Spleen (tissue), 7 donors: ENCODE measurements at regions not wholly inside any gene's neighbourhood (a gene's known extent, or its start where the extent isn't known, plus 50 kb on each side); places are given as distances from the start of the nearest gene placed in this dataset.

Experiments used
- CTCF ChIP-seq, 11 experiments: fragments of 200-600 bp in 7 of 11; fragments of 450-650 bp in 4 of 11; sonication (generic) in 4 of 11; IDR thresholded peaks in 8 of 11; conservative IDR thresholded peaks in 3 of 11; 1 replicate in 7 of 11; 2 replicates in 4 of 11; pipeline versions ENCODE4 v1.4.0 to v1.8.0; 2016 to 2021; ENCODE audit warnings: antibody characterized with exemption in 11 of 11, inconsistent platforms in 4 of 11, mild to moderate bottlenecking in 1 of 11
- POLR2A ChIP-seq, 3 donors: fragments of 450-650 bp; IDR thresholded peaks; one replicate each; pipeline ENCODE4 v1.5.1; 2017; ENCODE audit warnings: antibody characterized with exemption in 3 of 3, mild to moderate bottlenecking in 1 of 3
- POLR2AphosphoS5 ChIP-seq, 3 donors: sonication (generic); formaldehyde crosslinking; IDR thresholded peaks; one replicate each; pipeline ENCODE4 v1.5.1; 2017; ENCODE audit warnings: antibody characterized with exemption in 3 of 3
- donor health status: DM: no; HTN: no; CAD: no; lungs with moderate emphysema.
- donor health status: DM: no; HTN: no; CAD: no.
- donor health status: DM: no; HTN: no; CAD: no.

GRCh38 chr3:150194957-150195356, 213.1 kb upstream of the TSC22D2 start:
- TF ChIP-seq CTCF (IDR thresholded peaks at IDR 0.05 in 8 of 11, conservative IDR thresholded peaks at IDR 0.05 in 3 of 11) (no peak), POLR2AphosphoS5 (IDR thresholded peaks at IDR 0.05) (no peak), POLR2A (IDR thresholded peaks at IDR 0.05) (no peak)
